AG08395 (cell line): ENCODE measurements at regions not wholly inside any gene's neighbourhood (a gene's known extent, or its start where the extent isn't known, plus 50 kb on each side); places are given as distances from the start of the nearest gene placed in this dataset.

Experiments
- DNase-seq: peaks from one replicate; pipeline ENCODE4 v3.0.0; 2012; ENCODE audit warnings: mixed read lengths, low spot score

- peak; percentile 55 for DNase-seq
Measured at GRCh38 chr12:59929110-59929509, 333.3 kb downstream of the SLC16A7 start.

DNA sequence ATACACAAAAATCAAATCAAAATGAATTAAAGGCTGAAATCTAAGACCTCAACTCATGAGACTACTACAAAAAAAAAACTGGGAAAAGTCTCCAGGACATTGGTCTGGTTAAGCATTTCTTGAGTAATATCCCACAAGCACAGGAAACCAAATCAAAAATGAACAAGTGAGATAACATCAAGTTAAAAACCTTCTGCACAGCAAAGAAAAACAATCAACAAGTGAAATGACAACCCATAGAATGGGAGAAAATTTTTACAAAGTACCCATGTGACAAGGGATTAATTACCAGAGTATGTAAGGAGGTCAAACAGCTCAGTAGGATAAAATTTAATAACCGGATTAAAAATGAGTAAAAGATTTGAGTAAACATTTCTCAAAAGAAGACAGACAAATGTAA, 338.7 kb downstream of the SLC16A7 start:
- no peak for DNase-seq

DNA sequence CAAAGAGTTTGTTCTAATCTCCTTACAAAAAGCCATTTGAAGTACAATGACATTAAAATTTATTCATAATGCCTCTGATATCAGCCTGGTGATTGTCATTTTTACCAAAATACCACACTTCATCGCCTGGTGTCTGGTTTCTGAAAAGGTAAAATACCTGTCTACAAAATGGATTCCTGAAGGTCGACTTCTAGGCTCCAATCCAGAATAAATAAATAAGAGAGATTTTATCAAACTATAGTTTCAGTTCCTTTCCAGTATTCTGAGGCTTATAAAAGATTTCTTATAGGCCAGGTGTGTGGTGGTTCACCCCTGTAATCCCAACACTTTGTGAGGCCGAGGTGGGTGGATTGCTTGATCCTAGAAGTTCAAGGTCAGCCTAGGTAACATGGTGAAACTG, 340.7 kb downstream of the SLC16A7 start:
- DNase-seq = no peak

DNA sequence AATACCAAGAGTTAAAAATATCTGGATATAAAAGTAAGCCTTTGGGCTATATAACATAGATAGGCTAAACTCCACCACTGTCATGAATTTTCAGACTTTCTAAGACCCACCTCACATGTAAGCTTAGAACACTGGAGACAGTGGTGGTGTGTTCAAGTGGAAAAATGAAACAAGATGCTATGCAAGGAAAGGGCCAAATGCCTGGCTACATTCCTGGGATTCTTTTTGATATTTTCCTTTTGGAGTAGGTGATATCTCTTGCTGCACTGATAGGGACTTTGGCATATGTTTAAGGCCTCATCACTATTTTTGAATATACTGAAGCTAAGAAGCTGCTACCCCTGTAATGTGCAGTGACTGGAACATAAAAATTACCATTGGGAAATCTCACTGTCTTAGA, 341.3 kb downstream of the SLC16A7 start:
- peak; percentile 4 for DNase-seq

DNA sequence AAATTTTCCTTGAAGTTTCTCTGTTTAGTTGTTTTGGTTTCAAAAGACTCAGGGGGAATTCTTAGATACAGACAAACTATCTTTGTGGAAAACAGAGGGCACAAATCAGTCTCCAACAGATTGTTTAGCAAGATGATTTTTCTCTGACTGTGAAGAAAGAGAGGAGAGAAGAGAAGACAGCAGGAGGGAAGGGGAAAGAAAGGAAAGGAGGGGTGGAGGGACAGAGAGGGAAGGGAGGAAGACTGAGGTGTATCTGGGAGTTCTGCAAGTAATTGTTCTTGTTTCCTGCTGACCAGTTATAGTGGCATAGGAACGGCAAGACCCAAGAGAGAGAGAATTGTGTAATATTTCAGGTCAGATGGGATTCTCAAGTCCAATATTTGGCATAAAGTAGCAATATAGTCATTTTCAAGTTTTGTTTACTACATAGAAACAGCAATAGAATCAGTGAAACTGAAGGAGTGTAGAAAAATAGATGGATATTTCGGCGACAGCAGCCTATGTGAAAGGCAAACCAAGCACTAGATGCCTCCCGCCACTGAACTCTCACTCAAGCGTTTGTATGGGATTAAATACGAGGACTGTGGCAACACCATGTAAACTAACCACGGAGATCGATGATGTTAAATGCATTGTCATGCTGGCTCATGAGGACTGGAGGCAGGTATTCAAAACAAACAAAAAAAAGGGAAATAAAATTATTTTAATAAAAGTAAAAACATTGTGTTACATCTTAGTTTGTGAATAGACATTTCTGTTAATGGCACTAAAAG, 342.5 kb downstream of the SLC16A7 start:
- DNase-seq = no peak

GRCh38 chr12:59940631-59941342, 345.0 kb downstream of the SLC16A7 start:
- DNase-seq = no peak

DNA sequence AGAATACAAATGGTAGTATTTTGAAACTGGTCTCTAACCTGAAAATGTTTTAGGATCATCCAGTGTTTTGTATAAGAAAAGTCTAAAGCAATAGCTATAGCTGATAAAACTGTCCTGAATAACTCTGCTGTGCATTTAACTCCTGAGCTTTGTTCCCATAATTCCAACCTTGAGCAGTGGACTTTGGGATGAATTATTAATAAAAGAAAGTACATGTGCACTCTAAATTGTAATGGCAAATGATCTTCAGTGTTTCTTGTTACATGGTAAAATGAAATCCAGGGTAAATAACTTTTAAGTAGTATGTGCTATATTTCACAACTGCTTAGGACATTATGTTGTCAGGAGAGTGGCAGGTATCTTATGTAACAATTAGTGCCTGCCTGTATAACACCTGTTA, 345.6 kb downstream of the SLC16A7 start:
- no peak for DNase-seq

- no peak for DNase-seq
Measured at GRCh38 chr12:59944177-59944576, 348.3 kb downstream of the SLC16A7 start.

DNA sequence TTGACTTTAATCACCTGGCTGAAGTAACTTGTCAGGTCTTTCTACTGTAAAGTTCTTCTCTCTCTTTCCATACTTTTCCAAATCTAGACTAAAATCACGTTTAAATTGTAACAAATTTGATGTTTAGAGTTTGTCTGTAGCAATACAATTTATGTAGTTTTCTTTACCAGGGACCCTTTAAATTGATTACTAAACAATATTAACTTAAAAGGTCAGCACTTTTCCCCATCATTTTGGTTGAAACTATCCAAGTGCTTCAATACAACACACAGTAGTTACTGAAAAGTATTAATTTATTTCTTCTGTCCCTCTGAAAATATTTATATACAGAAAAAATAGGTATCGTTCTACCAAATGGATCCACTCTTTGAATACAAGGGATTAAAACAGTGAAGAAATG, 350.8 kb downstream of the SLC16A7 start:
- DNase-seq = no peak

DNA sequence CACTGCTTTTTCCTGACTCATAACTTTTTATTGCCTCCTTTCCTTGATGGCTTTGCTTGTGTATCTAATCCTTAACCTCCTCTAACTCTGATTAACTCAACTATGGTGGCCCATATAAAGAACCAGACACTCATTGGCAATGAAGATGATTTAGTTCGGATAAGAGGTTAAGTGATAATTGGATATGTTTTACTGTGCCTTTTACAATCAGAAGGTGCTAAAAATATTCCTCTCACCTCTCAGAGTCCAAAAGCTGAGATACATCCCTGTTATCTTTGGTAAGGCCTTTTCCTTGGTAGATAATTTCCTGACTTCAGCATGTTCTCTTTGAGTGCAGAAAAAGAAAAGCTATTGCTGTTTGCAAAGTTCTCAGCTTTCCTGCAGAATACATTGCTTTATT, 367.7 kb downstream of the SLC16A7 start:
- DNase-seq = no peak

GRCh38 chr12:59972905-59973304, 377.1 kb downstream of the SLC16A7 start:
- DNase-seq = peak; percentile 42

GRCh38 chr12:59973515-59973914, 377.7 kb downstream of the SLC16A7 start:
- DNase-seq = peak; percentile 49

DNA sequence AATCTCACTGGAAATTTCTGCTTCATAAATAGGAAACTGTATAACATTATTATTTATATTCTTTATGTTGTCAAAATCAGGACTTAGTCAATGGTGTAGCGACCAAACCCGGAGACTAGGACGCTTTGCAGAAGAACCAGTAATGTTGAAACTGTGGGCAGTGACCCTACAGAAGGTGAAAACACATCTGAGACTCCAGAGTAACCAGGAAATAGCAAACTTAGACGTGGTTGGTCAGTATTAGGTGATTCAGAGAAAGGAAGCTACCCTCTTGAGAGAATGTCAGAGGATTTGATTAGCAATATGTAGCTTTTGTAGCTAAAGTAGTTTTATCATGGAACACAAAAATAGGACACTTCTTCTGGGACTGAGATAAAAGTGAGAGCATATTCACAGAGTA, 381.9 kb downstream of the SLC16A7 start:
- DNase-seq = no peak

DNA sequence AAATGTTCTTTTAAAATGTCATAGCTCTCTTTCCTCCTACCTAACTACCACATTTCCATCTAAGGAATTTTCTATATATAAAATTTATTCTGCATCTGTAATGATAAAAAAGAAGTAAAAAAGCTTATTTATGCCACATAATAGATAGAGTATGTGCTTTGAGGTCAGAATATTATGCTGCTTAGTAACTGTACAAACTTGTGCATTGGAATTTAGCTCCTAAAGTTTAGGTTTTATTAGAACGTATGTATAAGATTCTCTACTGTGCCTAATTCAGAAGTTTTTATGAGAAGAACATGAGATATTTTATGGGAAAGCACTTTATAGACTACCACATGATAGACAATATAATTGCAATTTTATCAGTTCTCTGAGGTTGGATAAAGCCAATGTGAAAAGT, 384.6 kb downstream of the SLC16A7 start:
- no peak for DNase-seq

GRCh38 chr12:59999291-59999690, 403.5 kb downstream of the SLC16A7 start:
- no peak for DNase-seq

DNA sequence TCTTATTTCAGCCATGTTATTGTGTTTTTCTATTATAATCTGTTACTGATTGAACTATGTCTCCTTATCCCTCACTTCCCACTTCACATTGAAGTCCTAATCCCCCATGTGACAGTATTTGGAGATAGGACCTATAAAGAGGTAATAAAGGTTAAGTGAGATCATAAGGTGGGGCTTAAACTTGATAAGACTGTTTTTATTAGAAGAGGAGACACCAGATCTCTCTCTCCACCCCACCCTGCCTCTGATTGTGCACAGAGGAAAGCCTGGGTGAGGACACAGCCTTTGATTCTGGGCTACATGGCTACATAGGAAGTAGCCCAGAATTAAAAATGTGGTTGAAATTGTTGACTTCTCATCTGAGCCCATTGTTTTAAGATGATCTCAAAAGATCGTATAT, 414.7 kb downstream of the SLC16A7 start:
- DNase-seq = no peak

DNA sequence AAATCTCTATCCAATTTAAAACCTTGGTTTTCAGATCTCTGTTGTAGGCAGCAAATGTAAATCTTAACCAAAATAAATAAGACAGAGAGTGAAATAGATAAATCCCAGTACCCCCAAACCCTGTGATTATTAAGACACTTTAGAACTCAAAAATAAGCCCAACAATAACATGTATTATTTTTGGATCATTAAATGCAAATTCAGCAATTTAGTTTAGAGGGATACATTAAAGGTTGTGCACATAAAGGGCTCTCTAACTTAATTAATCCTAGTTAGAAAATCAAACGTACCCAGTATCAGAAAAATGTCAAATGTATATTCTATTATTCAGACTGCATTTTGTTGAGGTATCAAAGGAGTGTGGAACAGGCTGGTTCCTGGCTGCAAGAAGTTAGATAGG, 416.8 kb downstream of the SLC16A7 start:
- DNase-seq = no peak

DNA sequence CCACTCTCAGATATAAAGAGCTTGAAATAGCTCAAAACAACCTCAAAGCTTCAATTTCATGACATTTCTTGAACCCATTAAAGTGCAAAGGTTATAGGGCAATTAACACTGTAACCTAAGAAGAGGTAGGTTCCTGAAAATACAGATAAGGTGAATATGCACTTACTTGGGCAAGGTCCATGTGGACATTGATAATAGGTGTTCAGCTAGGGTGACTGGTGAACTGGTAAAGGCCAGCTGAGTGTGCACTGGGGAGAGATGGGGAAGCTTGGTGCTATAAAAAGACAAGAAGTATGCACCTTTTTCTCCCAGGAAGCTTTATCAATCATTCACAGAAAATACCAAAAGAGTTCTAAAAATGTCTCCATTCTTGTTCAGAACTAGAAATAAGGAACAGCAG, 418.6 kb downstream of the SLC16A7 start:
- DNase-seq = no peak

DNA sequence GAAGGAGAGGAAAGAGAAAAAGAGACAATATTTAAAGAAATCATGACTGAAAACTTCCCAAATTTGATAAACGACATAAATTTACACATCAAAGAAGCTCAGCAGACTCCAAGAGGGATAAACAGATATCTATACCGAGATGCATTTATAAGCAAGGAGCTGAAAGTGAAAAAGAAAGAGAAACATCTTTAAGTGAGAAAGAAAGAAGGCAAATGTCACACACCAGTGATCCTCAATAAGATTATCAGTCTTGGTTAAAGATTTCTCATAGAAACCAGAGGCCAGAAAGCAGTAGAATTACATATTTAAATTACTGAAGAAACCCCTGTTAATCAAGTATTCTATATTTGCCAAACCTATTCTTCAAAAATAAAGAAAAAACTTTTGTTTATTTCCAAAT, 424.2 kb downstream of the SLC16A7 start:
- no peak for DNase-seq

GRCh38 chr12:60021235-60021634, 425.4 kb downstream of the SLC16A7 start:
- DNase-seq = no peak

DNA sequence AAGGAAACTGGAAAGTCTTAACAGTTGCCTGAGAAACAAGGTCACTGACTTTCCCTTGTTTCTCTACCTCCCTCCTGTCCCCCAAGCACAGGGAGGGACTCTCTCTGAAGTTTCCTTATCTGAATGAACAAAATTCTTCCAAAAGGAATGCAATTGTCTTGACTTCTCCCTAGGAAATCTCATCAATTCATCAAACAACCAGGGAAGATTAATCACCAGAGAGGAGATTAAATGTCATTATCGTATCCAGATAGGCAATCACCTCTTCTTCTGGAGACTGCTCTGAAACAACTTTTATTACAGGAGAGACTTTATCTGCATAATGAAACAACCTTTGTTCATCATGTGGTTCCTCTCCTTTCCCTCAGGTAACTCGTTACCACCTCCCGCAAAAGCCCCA, 431.4 kb downstream of the SLC16A7 start:
- no peak for DNase-seq

GRCh38 chr12:60034147-60034546, 438.3 kb downstream of the SLC16A7 start:
- no peak for DNase-seq

DNA sequence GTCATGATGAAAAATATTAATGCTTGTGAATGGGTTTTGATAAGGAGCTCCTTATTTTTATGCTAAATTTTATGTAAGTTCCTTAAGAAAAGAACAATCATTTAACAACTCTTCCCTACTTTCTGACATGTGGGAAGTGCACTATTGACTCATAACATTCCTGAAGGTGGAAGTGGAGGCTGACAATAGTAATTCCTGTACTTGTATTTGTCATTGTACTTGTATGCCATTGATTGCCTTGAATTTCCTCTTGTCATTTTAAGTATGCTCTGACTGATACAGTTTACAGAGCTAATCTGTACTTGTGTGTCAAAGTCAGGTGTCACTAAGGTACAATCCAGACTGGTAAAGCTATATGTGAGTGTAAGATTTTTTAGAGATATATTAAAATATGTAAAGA, 440.0 kb downstream of the SLC16A7 start:
- peak; percentile 7 for DNase-seq

GRCh38 chr12:60042835-60043234, 447.0 kb downstream of the SLC16A7 start:
- DNase-seq = no peak
